Nephron (organoid): ENCODE measurements at regions not wholly inside any gene's neighbourhood (a gene's known extent, or its start where the extent isn't known, plus 50 kb on each side); places are given as distances from the start of the nearest gene placed in this dataset.

Experiments
- H3K27ac Mint-ChIP-seq, 3 experiments: 2 replicates each; pipeline ENCODE4 v1.8.0; 2020; ENCODE audit warnings: mixed read lengths in 3 of 3, mild to moderate bottlenecking in 2 of 3, moderate library complexity in 1 of 3
- H3K27me3 Mint-ChIP-seq: 2 replicates; pipeline ENCODE4 v1.8.0; 2021; ENCODE audit warnings: low read depth, mild to moderate bottlenecking, moderate library complexity, mixed read lengths
- H3K36me3 Mint-ChIP-seq: 2 replicates; pipeline ENCODE4 v1.8.0; 2020; ENCODE audit warnings: low read depth, mixed read lengths
- H3K4me1 Mint-ChIP-seq: 2 replicates; pipeline ENCODE4 v1.8.0; 2020; ENCODE audit warnings: mixed read lengths
- H3K4me3 Mint-ChIP-seq, 3 experiments: 2 replicates each; pipeline ENCODE4 v1.8.0; 2020; ENCODE audit warnings: mild to moderate bottlenecking in 3 of 3, mixed read lengths in 3 of 3, moderate library complexity in 2 of 3
- H3K9me3 Mint-ChIP-seq: 2 replicates; pipeline ENCODE4 v1.8.0; 2020; ENCODE audit warnings: mixed read lengths
- TF ChIP-seq, protein P1 (sequence below), 3 experiments: fragments of 200-600 bp; sonication (generic); IDR thresholded peaks; one replicate each; pipeline ENCODE4 v1.5.0; 2021; ENCODE audit warnings: antibody characterized with exemption in 3 of 3; ENCODE audit not compliant: unreplicated experiment in 3 of 3

DNA sequence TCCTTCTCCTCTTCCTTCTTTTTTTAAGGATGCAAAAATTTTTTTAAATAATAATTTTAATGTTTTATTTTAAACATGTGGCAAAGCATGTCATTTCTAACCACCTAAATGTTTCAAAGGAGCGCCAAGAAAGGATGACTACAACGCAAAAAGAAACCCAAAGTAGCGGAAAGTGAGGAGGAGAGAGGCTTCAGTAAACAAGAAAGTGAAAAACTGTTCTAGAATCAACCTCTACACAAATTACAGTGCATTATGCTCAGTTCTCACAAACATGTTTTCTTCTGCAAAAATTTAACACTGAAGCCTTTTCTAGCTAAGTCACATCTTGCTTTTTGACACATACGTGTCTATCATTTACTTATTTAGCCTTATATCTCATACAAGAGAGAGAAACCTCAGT is 948.6 kb downstream of the GATA3 start:
- peaks cover 4% of the 10 kb centered on the region for H3K27me3 Mint-ChIP-seq
- H3K4me3 Mint-ChIP-seq, result no peak overlapping the region
- TF ChIP-seq, protein P1, sequence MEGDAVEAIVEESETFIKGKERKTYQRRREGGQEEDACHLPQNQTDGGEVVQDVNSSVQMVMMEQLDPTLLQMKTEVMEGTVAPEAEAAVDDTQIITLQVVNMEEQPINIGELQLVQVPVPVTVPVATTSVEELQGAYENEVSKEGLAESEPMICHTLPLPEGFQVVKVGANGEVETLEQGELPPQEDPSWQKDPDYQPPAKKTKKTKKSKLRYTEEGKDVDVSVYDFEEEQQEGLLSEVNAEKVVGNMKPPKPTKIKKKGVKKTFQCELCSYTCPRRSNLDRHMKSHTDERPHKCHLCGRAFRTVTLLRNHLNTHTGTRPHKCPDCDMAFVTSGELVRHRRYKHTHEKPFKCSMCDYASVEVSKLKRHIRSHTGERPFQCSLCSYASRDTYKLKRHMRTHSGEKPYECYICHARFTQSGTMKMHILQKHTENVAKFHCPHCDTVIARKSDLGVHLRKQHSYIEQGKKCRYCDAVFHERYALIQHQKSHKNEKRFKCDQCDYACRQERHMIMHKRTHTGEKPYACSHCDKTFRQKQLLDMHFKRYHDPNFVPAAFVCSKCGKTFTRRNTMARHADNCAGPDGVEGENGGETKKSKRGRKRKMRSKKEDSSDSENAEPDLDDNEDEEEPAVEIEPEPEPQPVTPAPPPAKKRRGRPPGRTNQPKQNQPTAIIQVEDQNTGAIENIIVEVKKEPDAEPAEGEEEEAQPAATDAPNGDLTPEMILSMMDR (IDR thresholded peaks at IDR 0.05; ENCODE audit: unreplicated experiment in 3 of 3), result no peak
- H3K4me1 Mint-ChIP-seq, result peaks cover 6% of the 10 kb centered on the region
- H3K27ac Mint-ChIP-seq, result no peak overlapping the region
- no peaks in the 10 kb centered on the region for H3K36me3 Mint-ChIP-seq
- H3K9me3 Mint-ChIP-seq, result no peaks in the 10 kb centered on the region

- TF ChIP-seq, protein P1 (IDR thresholded peaks at IDR 0.05; ENCODE audit: unreplicated experiment in 3 of 3), result no peak
- H3K36me3 Mint-ChIP-seq, result no peaks in the 10 kb centered on the region
- no peaks in the 10 kb centered on the region for H3K4me1 Mint-ChIP-seq
- H3K4me3 Mint-ChIP-seq, result no peak overlapping the region
- H3K27ac Mint-ChIP-seq, result no peak overlapping the region
- no peaks in the 10 kb centered on the region for H3K9me3 Mint-ChIP-seq
- H3K27me3 Mint-ChIP-seq, result peaks cover 4% of the 10 kb centered on the region
Observed at GRCh38 chr10:9004736-9005135, 950.2 kb downstream of the GATA3 start.

DNA sequence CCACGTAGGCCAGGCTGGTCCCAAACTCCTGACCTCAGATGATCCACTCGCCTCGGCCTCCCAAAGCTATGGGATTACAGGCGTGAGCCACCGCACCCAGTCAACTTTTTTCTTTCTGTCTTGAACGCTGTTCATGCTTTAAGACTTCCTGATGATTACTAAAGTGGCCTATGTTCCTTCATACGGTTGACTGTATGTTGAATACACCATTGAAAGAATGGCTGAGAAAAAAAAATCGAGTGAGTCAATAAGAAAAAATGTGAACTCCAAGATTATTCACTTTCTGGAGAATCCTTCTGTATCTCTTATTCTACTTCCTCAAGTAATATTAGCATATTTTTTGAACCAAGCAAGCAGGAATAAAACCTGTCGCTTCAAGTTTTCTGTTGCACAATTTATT is 955.0 kb downstream of the GATA3 start:
- H3K27me3 Mint-ChIP-seq, result no peaks in the 10 kb centered on the region
- H3K27ac Mint-ChIP-seq, result no peak overlapping the region
- no peaks in the 10 kb centered on the region for H3K36me3 Mint-ChIP-seq
- TF ChIP-seq, protein P1 (IDR thresholded peaks at IDR 0.05; ENCODE audit: unreplicated experiment in 3 of 3), result no peak
- H3K9me3 Mint-ChIP-seq, result no peaks in the 10 kb centered on the region
- H3K4me1 Mint-ChIP-seq, result no peaks in the 10 kb centered on the region
- no peak overlapping the region for H3K4me3 Mint-ChIP-seq

DNA sequence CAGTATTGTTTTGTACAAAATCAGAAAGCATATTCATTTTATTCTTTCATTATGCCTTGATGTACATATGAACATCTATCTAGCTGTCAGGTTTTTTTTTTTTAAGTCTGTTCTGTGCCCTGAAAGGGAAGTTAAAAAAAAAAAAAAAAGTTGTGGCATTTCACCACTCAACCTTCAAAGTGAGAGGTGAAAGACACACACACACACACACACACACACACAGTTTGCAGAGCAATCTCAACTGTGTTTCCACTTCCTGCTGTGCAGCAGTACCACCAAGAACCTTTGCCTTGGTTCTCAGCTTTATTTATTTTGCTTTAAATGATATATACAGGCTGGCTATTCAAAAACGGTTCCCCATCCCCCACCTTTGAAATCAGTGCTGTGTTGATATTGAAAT is 955.6 kb downstream of the GATA3 start:
- Mint-ChIP-seq H3K27me3 (no peaks in the 10 kb centered on the region), H3K9me3 (no peaks in the 10 kb centered on the region), H3K4me3 (no peak overlapping the region), H3K27ac (no peak overlapping the region), H3K36me3 (no peaks in the 10 kb centered on the region), H3K4me1 (no peaks in the 10 kb centered on the region)
- TF ChIP-seq, protein P1 (IDR thresholded peaks at IDR 0.05; ENCODE audit: unreplicated experiment in 3 of 3), result no peak

- TF ChIP-seq, protein P1 (IDR thresholded peaks at IDR 0.05; ENCODE audit: unreplicated experiment in 3 of 3), result no peak
- H3K27ac Mint-ChIP-seq, result no peak overlapping the region
- H3K9me3 Mint-ChIP-seq, result no peaks in the 10 kb centered on the region
- H3K4me1 Mint-ChIP-seq, result no peaks in the 10 kb centered on the region
- H3K36me3 Mint-ChIP-seq, result no peaks in the 10 kb centered on the region
- no peaks in the 10 kb centered on the region for H3K27me3 Mint-ChIP-seq
- no peak overlapping the region for H3K4me3 Mint-ChIP-seq
Observed at GRCh38 chr10:9010931-9011670, 956.6 kb downstream of the GATA3 start.

DNA sequence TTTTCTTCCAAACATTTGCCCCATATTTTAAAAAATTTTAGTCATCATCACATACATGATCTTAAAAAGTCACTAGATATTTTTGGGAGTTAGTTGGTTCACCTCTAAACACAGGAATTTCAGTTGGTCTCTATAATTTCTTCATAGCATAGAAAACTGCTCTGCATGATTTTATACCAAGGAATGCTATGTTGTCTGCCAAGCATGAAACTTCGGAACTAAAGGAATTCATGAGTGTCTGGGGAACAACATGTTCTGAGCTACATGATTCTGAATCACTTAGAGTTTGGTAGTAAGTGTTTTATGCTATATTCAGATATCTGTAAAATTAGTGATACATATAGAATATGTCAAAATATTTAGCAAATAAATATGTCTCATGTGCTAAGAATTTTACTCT is 957.8 kb downstream of the GATA3 start:
- Mint-ChIP-seq H3K4me3 (no peak overlapping the region), H3K36me3 (no peaks in the 10 kb centered on the region), H3K4me1 (no peaks in the 10 kb centered on the region), H3K9me3 (no peaks in the 10 kb centered on the region), H3K27me3 (no peaks in the 10 kb centered on the region), H3K27ac (no peak overlapping the region)
- TF ChIP-seq, protein P1 (IDR thresholded peaks at IDR 0.05; ENCODE audit: unreplicated experiment in 3 of 3), result no peak
